ENCODE measurements at regions not wholly inside any gene's neighbourhood (a gene's known extent, or its start where the extent isn't known, plus 50 kb on each side); places are given as distances from the start of the nearest gene placed in this dataset.

DNA sequence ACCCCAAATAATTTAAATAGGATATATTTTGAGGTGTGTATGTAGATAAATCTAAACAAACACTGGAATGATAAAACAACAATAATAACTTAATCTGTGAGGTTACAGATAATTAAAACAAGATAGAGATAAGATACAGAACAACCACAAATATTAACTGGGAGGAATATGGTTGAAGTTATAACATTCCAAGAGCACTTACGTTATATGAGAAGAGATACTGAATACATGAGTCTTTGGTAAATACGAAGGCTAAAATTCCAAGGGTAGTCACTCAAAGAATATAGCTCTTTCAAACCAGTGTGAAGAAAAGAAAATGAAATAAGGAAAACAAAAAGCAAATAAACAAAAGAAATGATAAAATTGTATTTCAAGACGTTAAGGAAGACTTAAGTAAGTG, 76.0 kb upstream of the MYO3A start:
- no peak for TF ChIP-seq CTCF (IDR thresholded peaks at IDR 0.05; ENCODE audit: insufficient read depth, low read length, poor library complexity, severe bottlenecking)
- TF ChIP-seq EZH2phosphoT487 (conservative IDR thresholded peaks at IDR 0.05; ENCODE audit: low read length): no peak

Measured in SU-DHL-6 (cell line).